Dermis microvascular lymphatic vessel endothelial cell (primary cell): ENCODE measurements at regions not wholly inside any gene's neighbourhood (a gene's known extent, or its start where the extent isn't known, plus 50 kb on each side); places are given as distances from the start of the nearest gene placed in this dataset.

ENCODE experiments used
- DNase-seq, 2 donors: peaks; one replicate each; pipeline versions ENCODE4 v3.0.0 to v3.0.0-alpha.2; 2010; ENCODE audit warnings: low read depth in 2 of 2

DNA sequence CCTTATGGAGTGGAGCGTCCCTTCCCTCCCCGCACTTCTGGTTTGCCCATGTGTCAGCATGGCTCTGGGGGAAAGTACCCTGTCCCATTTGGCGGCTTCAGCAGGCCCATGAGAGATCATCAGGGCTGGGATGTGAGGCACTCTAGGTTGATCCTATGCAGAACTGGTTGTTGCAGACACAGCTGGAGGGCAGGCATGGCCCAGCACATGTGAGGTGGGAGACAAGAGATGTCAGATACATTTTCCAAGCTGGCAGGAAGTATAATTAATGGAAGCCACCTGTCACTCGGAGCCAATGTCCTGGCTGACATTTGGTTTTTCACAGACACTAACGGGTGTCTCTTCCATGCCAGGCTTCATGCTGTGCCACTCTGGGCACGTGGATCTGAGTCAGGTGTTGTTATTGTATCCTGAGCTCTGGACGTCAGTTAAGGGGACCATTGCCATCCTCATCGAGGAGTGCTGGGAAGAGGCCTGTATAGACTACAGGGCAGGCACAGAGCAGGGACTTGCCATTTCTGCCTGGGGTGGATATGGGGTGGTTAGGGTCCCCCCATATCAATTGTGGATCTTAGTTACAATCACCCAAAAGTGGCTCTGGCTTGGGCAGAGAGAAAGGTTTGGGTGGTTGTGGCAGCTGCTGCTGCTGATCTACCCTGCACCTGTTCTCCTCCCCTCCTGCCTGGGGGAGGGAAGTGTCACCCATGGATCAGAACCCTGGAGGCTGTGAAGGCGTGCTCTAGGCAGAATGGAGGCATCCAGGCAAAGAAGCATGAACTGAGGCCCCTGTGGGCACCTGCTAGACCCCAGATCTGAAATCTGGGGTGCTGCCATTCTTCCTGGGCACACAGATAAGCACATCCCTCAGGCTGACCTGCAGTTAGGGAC lies 140.7 kb downstream of the FBLN2 start:
- DNase-seq = no peak

DNA sequence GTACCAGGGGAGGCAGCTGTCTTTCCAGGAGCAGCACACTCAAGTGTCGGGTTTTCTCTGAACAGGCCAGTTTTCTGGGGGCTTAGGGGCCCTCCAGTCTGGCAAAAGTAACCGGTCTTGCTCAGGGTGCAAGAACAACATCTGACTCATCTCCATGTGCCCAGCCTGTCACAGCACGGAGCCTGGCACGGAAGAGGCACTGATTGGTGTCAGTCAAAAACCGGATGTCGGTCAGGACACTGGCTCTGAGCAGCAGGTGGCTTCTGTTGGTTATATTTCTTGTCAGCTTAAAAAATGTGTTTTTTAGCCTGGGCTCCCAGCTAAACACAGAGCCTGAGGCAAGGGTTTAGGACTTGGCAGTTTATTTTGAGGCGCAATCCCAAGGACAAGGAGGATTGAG lies 139.9 kb downstream of the FBLN2 start:
- no peak for DNase-seq

DNA sequence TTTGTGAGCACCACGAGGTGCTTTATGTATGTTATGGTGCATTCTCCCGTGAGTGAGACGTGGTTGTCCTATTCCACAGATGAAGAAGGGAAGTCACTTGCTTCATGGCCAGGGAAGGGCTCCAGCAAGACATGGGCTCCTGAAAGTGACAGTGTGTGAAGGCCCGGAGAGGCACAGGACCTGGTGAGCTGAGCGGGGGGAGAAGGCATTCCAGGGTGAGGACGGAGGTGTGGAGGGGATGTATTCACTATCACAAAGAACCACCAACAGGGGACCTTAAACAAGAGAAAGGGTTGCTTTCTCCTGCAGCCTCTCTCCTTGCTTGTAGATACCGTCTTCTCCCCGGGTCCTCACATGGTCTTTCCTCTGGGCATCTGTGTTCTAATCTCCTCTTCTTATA lies 139.1 kb downstream of the FBLN2 start:
- DNase-seq = no peak
